ENCODE measurements at regions not wholly inside any gene's neighbourhood (a gene's known extent, or its start where the extent isn't known, plus 50 kb on each side); places are given as distances from the start of the nearest gene placed in this dataset.

DNA sequence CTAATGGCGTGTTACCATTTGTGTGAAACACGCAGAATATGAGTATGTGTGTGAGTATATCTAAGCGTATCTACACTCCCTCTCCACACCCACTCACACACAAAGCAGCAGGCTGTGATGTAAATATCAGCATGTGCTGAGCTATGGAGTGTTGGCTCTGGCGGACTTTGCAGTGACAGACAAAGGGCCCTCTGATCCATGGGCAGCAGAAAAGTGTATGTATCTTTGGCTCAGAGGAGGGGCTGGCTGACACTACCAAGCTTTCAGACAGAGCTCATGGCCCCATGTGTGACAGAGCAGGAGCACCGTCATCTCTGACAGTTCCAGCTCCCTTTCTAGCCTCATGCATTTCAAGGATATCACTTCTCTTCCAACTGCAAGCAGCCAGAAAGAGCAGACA is 57.2 kb upstream of the ASB18 start:
- Histone ChIP-seq H3K9ac (ENCODE audit: low read depth, low read length, poor library complexity, severe bottlenecking) (no peak overlapping the region), H3K4me2 (ENCODE audit: low read depth, low read length, poor library complexity, severe bottlenecking) (no peak overlapping the region), H3K4me3 (ENCODE audit: low read length, poor library complexity, severe bottlenecking) (no peak overlapping the region), H3K9me3 (ENCODE audit: insufficient read depth, low read depth, low read length) (no peaks in the 10 kb centered on the region), H3F3A (ENCODE audit: low read depth) (no peaks in the 10 kb centered on the region), H3K79me2 (ENCODE audit: insufficient read depth, low read length) (no peaks in the 10 kb centered on the region), H2AFZ (ENCODE audit: low read length) (no peak overlapping the region), H3K9me2 (replicated peaks; ENCODE audit: low read depth, low read length) (no peaks in the 10 kb centered on the region), H3K36me3 (ENCODE audit: insufficient read depth, low read length) (no peaks in the 10 kb centered on the region), H4K20me1 (ENCODE audit: insufficient read depth, low read length, poor library complexity, severe bottlenecking) (no peaks in the 10 kb centered on the region), H3K27me3 (ENCODE audit: insufficient read depth, low read length, poor library complexity, severe bottlenecking) (no peaks in the 10 kb centered on the region), H3K4me1 (ENCODE audit: insufficient read depth, low read length, poor library complexity, severe bottlenecking) (no peaks in the 10 kb centered on the region)
- TF ChIP-seq EZH2phosphoT487 (IDR thresholded peaks at IDR 0.05; ENCODE audit: borderline replicate concordance), result no peak
- TF ChIP-seq, protein P1, sequence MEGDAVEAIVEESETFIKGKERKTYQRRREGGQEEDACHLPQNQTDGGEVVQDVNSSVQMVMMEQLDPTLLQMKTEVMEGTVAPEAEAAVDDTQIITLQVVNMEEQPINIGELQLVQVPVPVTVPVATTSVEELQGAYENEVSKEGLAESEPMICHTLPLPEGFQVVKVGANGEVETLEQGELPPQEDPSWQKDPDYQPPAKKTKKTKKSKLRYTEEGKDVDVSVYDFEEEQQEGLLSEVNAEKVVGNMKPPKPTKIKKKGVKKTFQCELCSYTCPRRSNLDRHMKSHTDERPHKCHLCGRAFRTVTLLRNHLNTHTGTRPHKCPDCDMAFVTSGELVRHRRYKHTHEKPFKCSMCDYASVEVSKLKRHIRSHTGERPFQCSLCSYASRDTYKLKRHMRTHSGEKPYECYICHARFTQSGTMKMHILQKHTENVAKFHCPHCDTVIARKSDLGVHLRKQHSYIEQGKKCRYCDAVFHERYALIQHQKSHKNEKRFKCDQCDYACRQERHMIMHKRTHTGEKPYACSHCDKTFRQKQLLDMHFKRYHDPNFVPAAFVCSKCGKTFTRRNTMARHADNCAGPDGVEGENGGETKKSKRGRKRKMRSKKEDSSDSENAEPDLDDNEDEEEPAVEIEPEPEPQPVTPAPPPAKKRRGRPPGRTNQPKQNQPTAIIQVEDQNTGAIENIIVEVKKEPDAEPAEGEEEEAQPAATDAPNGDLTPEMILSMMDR (conservative IDR thresholded peaks at IDR 0.05; ENCODE audit: low read length), result no peak

DNA sequence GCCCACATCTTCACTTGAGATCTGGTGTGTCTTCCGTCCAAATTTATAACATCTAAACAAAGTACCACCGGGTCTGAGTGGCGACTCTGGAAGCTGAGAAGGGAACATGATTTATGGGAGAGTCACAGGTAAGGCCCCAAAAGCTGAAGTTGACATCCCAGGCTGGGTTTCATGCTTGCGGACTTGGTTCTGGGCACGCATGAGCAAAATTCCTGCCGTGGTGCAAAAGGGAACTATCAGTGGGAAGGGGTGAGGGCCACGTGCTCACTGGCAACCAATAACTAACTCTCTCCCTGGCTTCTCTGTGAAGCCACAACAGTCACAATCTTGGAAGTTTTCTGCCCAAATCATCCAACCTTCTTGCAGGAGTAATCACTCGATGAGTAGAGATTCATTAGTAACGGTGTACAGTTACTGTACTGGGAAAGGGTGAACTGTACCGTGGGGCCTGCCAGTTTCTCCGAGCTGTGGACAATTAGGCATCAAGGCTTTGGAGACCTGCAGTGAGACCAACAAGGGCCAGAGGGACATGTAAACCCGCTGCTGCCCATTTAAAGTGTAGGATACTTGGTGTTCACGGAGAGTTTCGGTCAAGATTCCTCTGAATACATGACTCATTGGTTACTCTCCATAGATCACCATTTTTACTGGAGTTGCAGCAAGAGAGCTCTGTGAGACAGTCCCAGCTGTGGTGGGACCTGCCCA is 69.4 kb upstream of the ASB18 start:
- Histone ChIP-seq H4K20me1 (ENCODE audit: insufficient read depth, low read length, poor library complexity, severe bottlenecking) (no peaks in the 10 kb centered on the region), H3K4me3 (ENCODE audit: low read length, poor library complexity, severe bottlenecking) (no peak overlapping the region), H3K4me1 (ENCODE audit: insufficient read depth, low read length, poor library complexity, severe bottlenecking) (no peaks in the 10 kb centered on the region), H2AFZ (ENCODE audit: low read length) (no peak overlapping the region), H3K79me2 (ENCODE audit: insufficient read depth, low read length) (no peaks in the 10 kb centered on the region), H3K9me3 (ENCODE audit: insufficient read depth, low read depth, low read length) (no peaks in the 10 kb centered on the region), H3F3A (ENCODE audit: low read depth) (no peaks in the 10 kb centered on the region), H3K36me3 (ENCODE audit: insufficient read depth, low read length) (no peaks in the 10 kb centered on the region), H3K27me3 (ENCODE audit: insufficient read depth, low read length, poor library complexity, severe bottlenecking) (no peaks in the 10 kb centered on the region), H3K9ac (ENCODE audit: low read depth, low read length, poor library complexity, severe bottlenecking) (no peak overlapping the region), H3K9me2 (replicated peaks; ENCODE audit: low read depth, low read length) (no peaks in the 10 kb centered on the region), H3K4me2 (ENCODE audit: low read depth, low read length, poor library complexity, severe bottlenecking) (no peak overlapping the region)
- TF ChIP-seq, protein P1 (conservative IDR thresholded peaks at IDR 0.05; ENCODE audit: low read length), result no peak
- no peak for TF ChIP-seq EZH2phosphoT487 (IDR thresholded peaks at IDR 0.05; ENCODE audit: borderline replicate concordance)

DNA sequence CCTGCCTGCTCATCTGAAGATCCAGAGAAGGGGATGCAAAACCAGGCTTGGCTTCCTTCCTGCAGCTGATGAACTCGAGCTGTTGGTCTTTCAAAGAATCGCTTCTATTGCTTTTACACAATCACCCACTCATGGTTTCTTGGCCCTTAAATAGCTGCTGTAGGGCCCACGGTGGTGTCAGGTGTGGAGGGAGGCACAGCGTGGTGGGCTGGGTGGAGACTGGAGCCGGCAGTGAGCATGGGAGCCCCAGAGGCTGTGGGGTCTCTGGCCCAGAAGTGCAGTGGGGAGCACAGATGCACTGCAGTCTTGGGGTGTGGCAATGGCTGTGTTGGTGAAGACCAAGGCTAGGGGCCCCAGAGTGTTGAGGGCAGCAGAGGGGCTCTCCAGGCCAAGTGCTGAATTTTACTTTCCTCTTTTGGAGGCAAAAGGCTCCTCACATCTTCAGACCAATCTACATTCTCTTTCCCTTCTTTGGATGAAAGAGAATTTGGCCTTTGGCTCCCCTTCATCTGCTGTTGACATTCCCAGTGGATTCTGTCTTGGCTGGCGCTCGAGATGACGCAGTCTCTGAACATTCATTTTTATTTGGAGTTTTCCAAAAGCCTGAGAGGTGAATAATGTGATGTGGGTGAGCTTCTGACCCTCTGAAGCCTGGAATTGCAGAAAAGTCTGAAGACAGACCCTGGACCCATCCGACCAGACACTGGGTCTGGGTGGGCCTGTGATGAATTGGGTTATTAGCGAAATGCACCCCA is 70.1 kb upstream of the ASB18 start:
- Histone ChIP-seq H3K9ac (ENCODE audit: low read depth, low read length, poor library complexity, severe bottlenecking) (no peak overlapping the region), H3F3A (ENCODE audit: low read depth) (no peaks in the 10 kb centered on the region), H3K4me2 (ENCODE audit: low read depth, low read length, poor library complexity, severe bottlenecking) (no peak overlapping the region), H3K36me3 (ENCODE audit: insufficient read depth, low read length) (no peaks in the 10 kb centered on the region), H3K9me3 (ENCODE audit: insufficient read depth, low read depth, low read length) (no peaks in the 10 kb centered on the region), H3K9me2 (replicated peaks; ENCODE audit: low read depth, low read length) (no peaks in the 10 kb centered on the region), H3K4me1 (ENCODE audit: insufficient read depth, low read length, poor library complexity, severe bottlenecking) (no peaks in the 10 kb centered on the region), H3K4me3 (ENCODE audit: low read length, poor library complexity, severe bottlenecking) (no peak overlapping the region), H3K27me3 (ENCODE audit: insufficient read depth, low read length, poor library complexity, severe bottlenecking) (no peaks in the 10 kb centered on the region), H4K20me1 (ENCODE audit: insufficient read depth, low read length, poor library complexity, severe bottlenecking) (no peaks in the 10 kb centered on the region), H2AFZ (ENCODE audit: low read length) (no peak overlapping the region), H3K79me2 (ENCODE audit: insufficient read depth, low read length) (no peaks in the 10 kb centered on the region)
- TF ChIP-seq EZH2phosphoT487 (IDR thresholded peaks at IDR 0.05; ENCODE audit: borderline replicate concordance), result no peak
- TF ChIP-seq, protein P1 (conservative IDR thresholded peaks at IDR 0.05; ENCODE audit: low read length), result no peak
